HCT116 (cell line): ENCODE measurements at regions not wholly inside any gene's neighbourhood (a gene's known extent, or its start where the extent isn't known, plus 50 kb on each side); places are given as distances from the start of the nearest gene placed in this dataset.

Source experiments
- CTCF ChIP-seq, 3 experiments: fragments of 200-600 bp in 1 of 3; sonication (generic) in 1 of 3; IDR thresholded peaks in 2 of 3; conservative IDR thresholded peaks in 1 of 3; 2 replicates each; pipeline ENCODE4 v1.5.1; 2012 to 2017; ENCODE audit warnings: low read depth in 2 of 3, low read length in 2 of 3, antibody characterized with exemption in 1 of 3, borderline replicate concordance in 1 of 3, control low read depth in 1 of 3, mild to moderate bottlenecking in 1 of 3, mixed read lengths in 1 of 3, mixed run types in 1 of 3, moderate library complexity in 1 of 3; ENCODE audit not compliant: insufficient read depth in 1 of 3
- EZH2phosphoT487 ChIP-seq: fragments of 200-600 bp; IDR thresholded peaks from 2 replicates; pipeline ENCODE4 v1.6.1; 2018; ENCODE audit warnings: antibody characterized with exemption, borderline replicate concordance
- POLR2AphosphoS5 ChIP-seq: IDR thresholded peaks from 2 replicates; pipeline ENCODE4 v1.6.1; 2011; ENCODE audit warnings: mild to moderate bottlenecking, low read depth, low read length, moderate library complexity
- SIN3A ChIP-seq: IDR thresholded peaks from 2 replicates; pipeline ENCODE4 v1.6.1; 2012; ENCODE audit warnings: low read depth
- TCF7L2 ChIP-seq: IDR thresholded peaks from 2 replicates; pipeline ENCODE4 v1.7.0; 2011; ENCODE audit warnings: borderline replicate concordance, inconsistent platforms; ENCODE audit not compliant: insufficient read depth, insufficient read length; ENCODE audit errors: extremely low read depth

- TF ChIP-seq SIN3A (no peak), POLR2AphosphoS5 (no peak), TCF7L2 (no peak), CTCF (IDR thresholded peaks at IDR 0.05 in 2 of 3, conservative IDR thresholded peaks at IDR 0.05 in 1 of 3; ENCODE audit: borderline replicate concordance in 1 of 3, insufficient read depth in 1 of 3, low read depth in 2 of 3, low read length in 2 of 3) (no peak), EZH2phosphoT487 (no peak)
Observed at GRCh38 chr2:128798502-128799283, 480.0 kb upstream of the HS6ST1 start.
